GM18909 (cell line): ENCODE measurements at regions not wholly inside any gene's neighbourhood (a gene's known extent, or its start where the extent isn't known, plus 50 kb on each side); places are given as distances from the start of the nearest gene placed in this dataset.

Experiments used
- ATAC-seq: cut with Tn5 transposase; IDR thresholded peaks from one replicate; pipeline ENCODE4 v1.9.1; 2021; ENCODE audit warnings: mild to moderate bottlenecking; ENCODE audit not compliant: unreplicated experiment, poor library complexity

- no peak for ATAC-seq
Observed at GRCh38 chr2:7927691-7928090, 754.2 kb upstream of the ID2 start.

GRCh38 chr2:7929281-7929680, 752.6 kb upstream of the ID2 start:
- no peak for ATAC-seq

- ATAC-seq = no peak
Observed at GRCh38 chr2:7930800-7931635, 750.8 kb upstream of the ID2 start.

DNA sequence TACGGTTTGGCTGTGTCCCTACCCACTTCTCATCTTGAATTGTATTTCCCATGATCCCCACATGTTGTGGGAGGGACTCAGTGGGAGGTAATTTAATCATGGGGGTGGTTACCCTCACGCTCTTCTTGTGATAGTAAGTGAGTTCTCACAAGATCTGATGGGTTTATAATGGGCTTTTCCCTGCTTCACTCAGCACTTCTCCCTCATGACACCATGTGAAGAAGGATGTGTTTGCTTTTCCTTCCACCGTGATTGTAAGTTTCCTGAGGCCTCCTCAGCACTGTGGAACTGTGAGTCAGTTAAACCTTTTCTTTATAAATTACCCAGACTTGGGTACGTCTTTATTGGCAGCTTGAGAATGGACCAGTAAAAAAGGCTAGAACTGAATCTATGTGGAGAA, 750.0 kb upstream of the ID2 start:
- ATAC-seq = no peak

- ATAC-seq = no peak
Observed at GRCh38 chr2:7933672-7934071, 748.2 kb upstream of the ID2 start.

- no peak for ATAC-seq
Observed at GRCh38 chr2:7934476-7934875, 747.4 kb upstream of the ID2 start.

GRCh38 chr2:7937082-7937481, 744.8 kb upstream of the ID2 start:
- no peak for ATAC-seq

DNA sequence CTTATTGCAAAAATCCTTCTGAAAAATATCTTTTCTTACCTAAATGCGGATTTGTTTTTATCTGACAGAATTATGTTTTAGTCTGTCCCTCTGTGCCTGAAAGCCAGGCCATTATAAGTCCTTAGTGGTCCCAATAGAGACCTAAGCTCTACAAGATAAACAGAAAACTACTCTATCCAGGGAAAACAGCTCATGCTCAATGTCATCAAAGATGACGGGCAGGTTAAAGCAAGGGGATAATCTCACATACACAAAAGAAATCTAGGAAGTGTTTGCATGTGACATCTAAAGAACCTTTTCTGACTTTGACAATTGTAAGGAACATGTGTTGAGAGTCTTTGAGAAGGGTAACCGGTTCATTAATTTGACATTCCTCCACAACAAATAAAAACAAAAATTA, 741.1 kb upstream of the ID2 start:
- ATAC-seq = no peak

DNA sequence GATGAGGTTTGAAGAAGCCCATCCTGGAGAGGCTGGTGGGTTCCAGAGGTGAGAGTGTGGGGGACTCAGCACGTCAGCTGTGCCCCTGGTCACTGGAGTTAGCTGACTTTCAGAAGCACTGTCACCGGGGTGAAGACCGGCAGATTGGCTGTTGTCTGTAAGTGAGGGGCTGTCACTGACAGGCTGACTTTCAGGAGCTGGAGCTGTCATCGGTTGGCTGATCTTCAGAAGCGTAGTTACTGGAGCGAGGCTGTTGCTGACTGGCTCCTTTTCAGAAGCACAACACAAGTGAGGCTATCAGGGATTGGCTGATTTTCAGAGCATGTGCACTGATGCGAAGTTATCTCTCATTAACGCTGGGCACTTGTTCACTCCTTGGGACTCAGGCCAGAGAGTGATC, 738.4 kb upstream of the ID2 start:
- ATAC-seq = no peak

DNA sequence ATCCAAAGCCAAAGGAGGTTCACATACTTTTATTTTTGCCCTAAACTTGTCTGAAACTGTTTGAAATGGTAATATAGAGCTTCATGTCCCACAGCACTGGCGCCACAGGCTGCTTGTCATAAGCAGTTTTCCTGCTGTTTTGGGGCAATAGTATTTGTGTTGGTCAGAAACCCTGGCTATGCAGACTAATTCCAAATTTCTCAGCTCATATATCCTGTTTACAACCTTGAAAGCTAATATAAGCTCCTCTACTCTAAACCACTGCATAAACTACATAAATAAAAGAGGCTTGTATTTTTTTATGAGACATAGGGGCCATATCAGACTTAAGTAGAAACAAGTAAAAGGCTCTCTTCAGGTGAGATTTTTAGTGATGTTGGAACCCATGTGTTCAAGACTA, 736.8 kb upstream of the ID2 start:
- no peak for ATAC-seq

DNA sequence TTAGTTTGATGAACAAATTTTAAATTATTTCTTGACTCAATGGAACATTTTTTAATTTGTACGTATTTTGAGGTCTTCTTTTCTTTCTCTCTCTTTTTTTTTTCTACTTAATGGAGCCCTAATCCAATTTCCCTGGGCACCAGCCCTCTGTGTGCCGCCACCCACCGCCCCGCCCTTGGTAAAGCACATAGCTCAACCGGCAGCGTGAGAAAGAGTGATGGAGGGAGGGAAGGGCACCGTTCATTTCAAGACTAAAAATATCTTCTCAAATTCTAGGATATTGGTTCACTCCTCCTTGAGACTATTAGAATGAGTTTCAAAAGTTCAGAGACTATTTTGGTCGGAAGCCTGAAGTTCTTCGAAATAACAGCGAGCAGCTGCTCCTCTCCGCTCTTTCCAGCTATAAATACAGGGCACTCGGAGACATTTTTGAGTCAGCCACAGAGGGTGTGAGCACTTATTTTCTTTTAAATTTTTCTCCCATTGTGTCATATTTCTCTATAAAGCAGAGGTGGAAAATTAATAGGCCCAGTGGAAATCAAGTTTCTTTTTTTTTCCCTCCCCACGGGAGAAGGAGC, 731.7 kb upstream of the ID2 start:
- no peak for ATAC-seq

GRCh38 chr2:7951001-7951400, 730.9 kb upstream of the ID2 start:
- no peak for ATAC-seq

DNA sequence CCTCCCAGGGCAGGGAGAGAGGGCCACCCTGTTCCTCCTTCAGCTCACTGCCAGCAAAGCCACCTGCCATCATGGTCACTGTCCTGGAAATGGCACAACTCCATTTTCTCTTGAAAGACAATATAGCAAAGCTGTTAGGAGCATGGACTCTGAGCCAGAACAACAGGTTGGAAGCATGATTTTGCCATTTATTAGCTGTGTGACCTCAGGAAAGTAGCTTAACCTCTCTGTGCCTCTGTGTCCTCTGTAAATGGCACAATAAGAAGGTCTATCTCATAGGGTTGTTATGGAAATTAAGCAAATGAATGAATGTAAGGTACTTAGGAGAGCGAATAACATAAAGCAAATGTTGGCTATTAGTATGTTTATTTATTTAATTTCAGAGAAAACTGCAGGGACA, 730.4 kb upstream of the ID2 start:
- ATAC-seq = no peak

GRCh38 chr2:7952046-7952745, 729.7 kb upstream of the ID2 start:
- no peak for ATAC-seq

GRCh38 chr2:7953195-7953594, 728.7 kb upstream of the ID2 start:
- no peak for ATAC-seq

- ATAC-seq = no peak
Observed at GRCh38 chr2:7954234-7954633, 727.6 kb upstream of the ID2 start.

GRCh38 chr2:7956126-7956689, 725.6 kb upstream of the ID2 start:
- no peak for ATAC-seq

DNA sequence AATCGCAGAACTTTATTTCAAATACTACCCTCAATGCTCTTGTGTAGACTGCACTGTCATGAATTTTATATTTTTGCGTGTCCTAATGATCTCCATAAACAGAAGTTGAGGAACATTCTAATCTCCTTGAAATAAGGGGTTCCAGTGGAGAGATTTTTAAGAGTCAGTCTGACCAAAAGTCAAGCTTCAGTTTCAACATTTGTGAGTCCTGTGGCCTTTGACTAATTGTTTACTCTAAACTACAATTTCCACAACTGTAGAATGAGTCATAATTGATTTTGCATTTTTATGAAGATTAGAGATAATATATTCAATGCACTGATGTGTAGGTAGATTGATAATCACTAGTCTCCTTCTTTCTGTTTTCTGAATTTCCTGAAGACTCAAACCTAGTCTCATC, 720.3 kb upstream of the ID2 start:
- ATAC-seq = no peak

DNA sequence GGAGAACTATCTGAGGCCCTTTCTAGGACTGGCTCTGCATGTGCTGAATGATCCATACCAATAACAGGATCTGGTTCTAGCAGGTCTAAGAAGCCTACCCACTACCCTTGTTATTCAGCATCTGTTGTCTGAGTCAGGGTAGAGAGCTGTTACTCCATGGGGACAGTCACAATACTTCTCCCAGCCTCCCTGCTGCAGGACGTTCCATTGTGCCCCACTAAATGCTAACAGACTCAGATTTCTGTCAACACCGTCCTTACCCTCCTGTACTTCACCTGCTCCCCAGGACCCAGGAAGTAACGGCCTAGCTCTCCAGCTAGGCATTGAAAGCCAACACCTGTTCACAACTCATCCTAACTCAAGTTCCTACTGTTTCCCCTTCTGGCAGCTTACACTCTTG, 719.7 kb upstream of the ID2 start:
- ATAC-seq = no peak

- ATAC-seq = no peak
Observed at GRCh38 chr2:7963787-7964186, 718.1 kb upstream of the ID2 start.

- no peak for ATAC-seq
Observed at GRCh38 chr2:7966032-7966431, 715.8 kb upstream of the ID2 start.
